Esophagus (tissue), 2 donors: ENCODE measurements at regions not wholly inside any gene's neighbourhood (a gene's known extent, or its start where the extent isn't known, plus 50 kb on each side); places are given as distances from the start of the nearest gene placed in this dataset.

ENCODE experiments used
- H3K27ac ChIP-seq, 2 donors: one replicate each; pipeline ENCODE4 v1.5.1; 2013; ENCODE audit warnings: low read depth in 2 of 2, mild to moderate bottlenecking in 2 of 2, inconsistent platforms in 1 of 2, low read length in 1 of 2, moderate library complexity in 1 of 2
- H3K27me3 ChIP-seq, 2 donors: one replicate each; pipeline ENCODE4 v1.6.1; 2013; ENCODE audit warnings: low read length in 2 of 2, control low read depth in 1 of 2, mild to moderate bottlenecking in 1 of 2; ENCODE audit not compliant: insufficient read depth in 2 of 2, control insufficient read depth in 1 of 2
- H3K36me3 ChIP-seq, 2 donors: one replicate each; pipeline ENCODE4 v1.6.1; 2013; ENCODE audit warnings: low read length in 1 of 2; ENCODE audit not compliant: control insufficient read depth in 2 of 2, insufficient read depth in 2 of 2
- H3K4me1 ChIP-seq, 2 donors: one replicate each; pipeline ENCODE4 v1.6.1; 2013; ENCODE audit warnings: low read length in 1 of 2; ENCODE audit not compliant: control insufficient read depth in 2 of 2, insufficient read depth in 2 of 2
- H3K4me3 ChIP-seq, 2 donors: one replicate each; pipeline ENCODE4 v1.5.1; 2013; ENCODE audit warnings: low read length in 2 of 2, mild to moderate bottlenecking in 2 of 2, low read depth in 1 of 2, moderate library complexity in 1 of 2
- H3K9me3 ChIP-seq, 2 donors: one replicate each; pipeline ENCODE4 v1.6.1; 2013; ENCODE audit warnings: mild to moderate bottlenecking in 2 of 2, low read depth in 1 of 2, low read length in 1 of 2, moderate library complexity in 1 of 2; ENCODE audit not compliant: control insufficient read depth in 2 of 2, insufficient read depth in 1 of 2
- WGBS, 2 donors: extraction: QIAGEN DNeasy Blood & Tissue Kit; methylation state at CpG; one replicate each; pipeline ENCODE4 v1.1.7; 2013; 5-methylcytosine and 5-hydroxymethylcytosine counted together
- donor health status: healthy with polysubstance abuse.
- donor health status: Bipolar disorder and iron deficiency.

- no peaks in the 10 kb centered on the region for H3K27me3 ChIP-seq
These were observed 378.3 kb downstream of the FAM181B start for GRCh38 chr11:82355313-82355823.

DNA sequence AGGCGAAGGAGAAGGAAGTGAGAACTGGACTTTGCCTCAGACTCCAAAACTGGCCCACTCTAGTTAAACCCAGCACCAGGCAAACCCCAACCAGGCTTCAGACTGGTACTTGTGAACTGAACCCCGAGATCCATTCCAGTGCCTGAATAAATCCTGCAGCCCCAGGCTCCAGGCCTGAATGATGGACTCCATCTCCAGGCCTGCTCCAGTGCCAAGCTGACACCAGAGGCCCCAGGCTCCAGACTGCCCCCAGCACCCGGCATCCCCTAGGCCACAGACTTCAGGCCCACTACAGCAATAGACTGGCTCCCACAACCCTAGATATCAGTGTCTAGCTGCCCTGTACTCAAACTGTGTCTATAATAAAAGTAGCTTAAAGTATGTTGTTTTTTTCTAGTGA, 406.8 kb downstream of the FAM181B start:
- no peaks in the 10 kb centered on the region for H3K36me3 ChIP-seq
- H3K4me1 ChIP-seq, result no peaks in the 10 kb centered on the region
- no peak overlapping the region for H3K27ac ChIP-seq
- no peaks in the 10 kb centered on the region for H3K9me3 ChIP-seq
- no peak overlapping the region for H3K4me3 ChIP-seq
- WGBS, 2 donors, result 79 to 89% methylated on average over 3 of the region's 3 CpGs
- no peaks in the 10 kb centered on the region for H3K27me3 ChIP-seq

More at GRCh38 chr11:82355313-82355823, 378.3 kb downstream of the FAM181B start:
- Histone ChIP-seq H3K36me3 (no peaks in the 10 kb centered on the region), H3K27ac (no peak overlapping the region), H3K9me3 (no peaks in the 10 kb centered on the region), H3K4me1 (no peaks in the 10 kb centered on the region), H3K4me3 (no peak overlapping the region)
- WGBS, 2 donors, result 66 to 71% methylated on average over 5 of the region's 5 CpGs

DNA sequence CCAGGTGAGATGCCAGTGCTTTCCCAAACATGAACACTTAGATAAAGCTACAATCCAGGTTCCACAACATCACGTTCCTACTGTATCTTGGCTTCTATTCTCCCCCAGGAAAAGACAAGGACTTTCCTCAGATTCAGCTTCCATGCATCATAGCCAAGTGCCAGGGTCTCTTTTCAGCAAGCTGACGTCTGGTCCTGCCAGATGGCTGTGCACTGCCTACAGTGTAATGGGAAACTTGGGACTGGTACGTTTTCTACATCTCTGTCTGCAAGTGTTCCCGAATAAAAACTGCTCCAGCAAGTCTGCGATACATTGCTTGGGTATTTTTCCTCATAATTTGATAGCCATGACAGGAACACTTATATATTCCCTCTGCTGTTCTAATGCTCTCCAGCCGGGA, 412.5 kb downstream of the FAM181B start:
- H3K27ac ChIP-seq, result no peak overlapping the region
- WGBS, 2 donors, result 75 to 76% methylated on average over 6 of the region's 6 CpGs
- H3K4me1 ChIP-seq, result no peaks in the 10 kb centered on the region
- H3K9me3 ChIP-seq, result no peaks in the 10 kb centered on the region
- no peak overlapping the region for H3K4me3 ChIP-seq
- H3K36me3 ChIP-seq, result no peaks in the 10 kb centered on the region
- no peaks in the 10 kb centered on the region for H3K27me3 ChIP-seq

DNA sequence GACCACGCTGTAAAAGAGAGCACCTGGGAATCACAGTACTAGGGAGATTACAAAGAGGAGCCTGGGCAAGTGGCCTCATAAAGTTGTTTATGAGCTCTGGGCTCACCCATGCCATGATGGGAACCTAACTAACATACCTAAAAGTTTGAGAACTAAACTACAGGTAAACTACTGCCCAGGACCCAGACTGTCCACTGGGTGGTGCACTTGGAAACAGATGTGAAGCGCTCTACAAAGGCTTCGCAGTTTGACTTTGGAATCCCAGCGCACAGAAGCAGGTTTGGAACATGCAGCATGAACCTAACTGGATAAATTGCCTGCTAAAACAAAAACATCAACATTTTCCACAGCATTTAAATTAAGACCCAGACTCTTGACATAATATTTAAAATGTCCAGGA, 418.6 kb downstream of the FAM181B start:
- Histone ChIP-seq H3K36me3 (no peaks in the 10 kb centered on the region), H3K4me1 (no peaks in the 10 kb centered on the region), H3K27me3 (no peaks in the 10 kb centered on the region), H3K4me3 (no peak overlapping the region), H3K27ac (no peak overlapping the region), H3K9me3 (no peaks in the 10 kb centered on the region)
- WGBS, 2 donors, result 19 to 32% methylated on average over 4 of the region's 4 CpGs

- Histone ChIP-seq H3K4me3 (no peak overlapping the region), H3K27me3 (no peaks in the 10 kb centered on the region), H3K27ac (no peak overlapping the region), H3K36me3 (no peaks in the 10 kb centered on the region), H3K4me1 (no peaks in the 10 kb centered on the region), H3K9me3 (no peaks in the 10 kb centered on the region)
- 56 to 61% methylated on average over 2 of the region's 2 CpGs for WGBS, 2 donors
These were observed 424.7 kb downstream of the FAM181B start for GRCh38 chr11:82308979-82309378.

GRCh38 chr11:82305123-82305522, 428.5 kb downstream of the FAM181B start:
- Histone ChIP-seq H3K4me1 (no peaks in the 10 kb centered on the region), H3K27me3 (no peaks in the 10 kb centered on the region), H3K36me3 (no peaks in the 10 kb centered on the region), H3K27ac (no peak overlapping the region), H3K4me3 (no peak overlapping the region), H3K9me3 (no peaks in the 10 kb centered on the region)
- 81% methylated on average over 1 of the region's 1 CpG for WGBS, 2 donors

GRCh38 chr11:82303671-82304070, 430.0 kb downstream of the FAM181B start:
- no peak overlapping the region for H3K4me3 ChIP-seq
- H3K27ac ChIP-seq, result no peak overlapping the region
- no peaks in the 10 kb centered on the region for H3K36me3 ChIP-seq
- no peaks in the 10 kb centered on the region for H3K9me3 ChIP-seq
- no peaks in the 10 kb centered on the region for H3K27me3 ChIP-seq
- H3K4me1 ChIP-seq, result no peaks in the 10 kb centered on the region

GRCh38 chr11:82288471-82288870, 445.2 kb downstream of the FAM181B start:
- Histone ChIP-seq H3K4me3 (no peak overlapping the region), H3K27ac (no peak overlapping the region), H3K9me3 (no peaks in the 10 kb centered on the region), H3K4me1 (no peaks in the 10 kb centered on the region), H3K27me3 (no peaks in the 10 kb centered on the region), H3K36me3 (no peaks in the 10 kb centered on the region)
- 49% methylated on average over 2 of the region's 2 CpGs for WGBS, 2 donors

DNA sequence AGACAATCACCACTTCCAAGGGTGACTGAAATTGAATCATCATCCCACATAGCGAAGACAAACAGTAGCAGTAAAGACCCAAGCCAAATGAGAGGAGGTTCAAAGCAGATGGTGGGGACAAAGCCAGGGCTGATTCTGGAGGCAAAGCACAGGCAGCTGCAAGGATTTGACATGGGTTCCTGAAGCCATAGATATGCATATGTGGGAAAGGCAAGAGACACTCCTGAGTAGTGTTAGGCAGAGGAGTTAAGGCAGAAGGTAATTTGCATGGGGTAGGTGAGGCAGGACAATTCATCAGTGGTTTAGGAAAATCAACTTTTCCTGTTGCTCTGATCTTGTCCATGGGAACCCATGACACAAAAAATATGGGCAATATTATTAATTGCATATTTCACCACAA, 462.8 kb downstream of the FAM181B start:
- no peaks in the 10 kb centered on the region for H3K9me3 ChIP-seq
- H3K27ac ChIP-seq, result no peak overlapping the region
- H3K4me3 ChIP-seq, result no peak overlapping the region
- H3K4me1 ChIP-seq, result no peaks in the 10 kb centered on the region
- H3K27me3 ChIP-seq, result no peaks in the 10 kb centered on the region
- 94 to 97% methylated on average over 1 of the region's 1 CpG for WGBS, 2 donors
- no peaks in the 10 kb centered on the region for H3K36me3 ChIP-seq

DNA sequence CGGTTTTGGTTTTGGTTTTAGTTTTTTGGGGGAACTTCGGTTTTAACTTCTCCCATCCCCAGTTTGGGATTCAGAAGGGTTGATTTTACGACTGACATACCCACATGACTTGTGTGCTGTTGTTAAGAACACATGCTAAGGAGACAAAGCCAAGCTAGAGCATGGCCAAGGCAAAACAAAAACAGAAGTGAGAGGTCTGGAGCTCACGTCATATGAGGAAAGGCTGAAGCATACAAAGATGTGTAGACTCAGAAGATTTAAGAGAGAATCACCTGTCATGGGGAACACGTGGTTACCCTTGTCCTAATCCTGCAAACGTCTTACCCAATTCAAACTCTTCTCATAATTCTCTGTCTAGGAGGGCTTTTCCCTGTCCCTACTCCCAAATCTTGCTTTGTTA, 465.0 kb downstream of the FAM181B start:
- Histone ChIP-seq H3K4me1 (no peaks in the 10 kb centered on the region), H3K27ac (no peak overlapping the region), H3K4me3 (no peak overlapping the region), H3K36me3 (no peaks in the 10 kb centered on the region), H3K9me3 (no peaks in the 10 kb centered on the region), H3K27me3 (no peaks in the 10 kb centered on the region)
- 66 to 67% methylated on average over 6 of the region's 6 CpGs for whole genome bisulfite sequencing, 2 donors
